ENCODE measurements at regions not wholly inside any gene's neighbourhood (a gene's known extent, or its start where the extent isn't known, plus 50 kb on each side); places are given as distances from the start of the nearest gene placed in this dataset.
"Not testable (repeated sequence)": the region's sequence is repeated elsewhere in the genome, so short reads cannot be mapped to it uniquely, and the experiment has no call there.

- DNase-seq (ENCODE audit: low read depth), result not testable (repeated sequence)
These were observed 495.8 kb downstream of the AACS start for GRCh38 chr12:125561008-125561407.

GRCh38 chr12:125564753-125565152 lies 499.5 kb downstream of the AACS start:
- no peak for DNase-seq (ENCODE audit: low read depth)

- no peak for DNase-seq (ENCODE audit: low read depth)
These were observed 502.3 kb downstream of the AACS start for GRCh38 chr12:125567581-125567980.

GRCh38 chr12:125568306-125568705 lies 503.1 kb downstream of the AACS start:
- no peak for DNase-seq (ENCODE audit: low read depth)

- no peak for DNase-seq (ENCODE audit: low read depth)
These were observed 508.0 kb downstream of the AACS start for GRCh38 chr12:125573271-125573670.

GRCh38 chr12:125577334-125577733 lies 512.1 kb downstream of the AACS start:
- DNase-seq (ENCODE audit: low read depth), result no peak

GRCh38 chr12:125579916-125580315 lies 514.7 kb downstream of the AACS start:
- no peak for DNase-seq (ENCODE audit: low read depth)

GRCh38 chr12:125583071-125583470 lies 517.8 kb downstream of the AACS start:
- no peak for DNase-seq (ENCODE audit: low read depth)

- DNase-seq (ENCODE audit: low read depth), result no peak
These were observed 521.2 kb downstream of the AACS start for GRCh38 chr12:125586441-125586840.

- DNase-seq (ENCODE audit: low read depth), result no peak
These were observed 528.0 kb downstream of the AACS start for GRCh38 chr12:125593269-125593668.

GRCh38 chr12:125604976-125605375 lies 539.7 kb downstream of the AACS start:
- no peak for DNase-seq (ENCODE audit: low read depth)

- no peak for DNase-seq (ENCODE audit: low read depth)
These were observed 541.1 kb downstream of the AACS start for GRCh38 chr12:125606312-125606711.

- no peak for DNase-seq (ENCODE audit: low read depth)
These were observed 545.1 kb downstream of the AACS start for GRCh38 chr12:125610292-125610691.

- no peak for DNase-seq (ENCODE audit: low read depth)
These were observed 545.7 kb downstream of the AACS start for GRCh38 chr12:125610971-125611370.

- no peak for DNase-seq (ENCODE audit: low read depth)
These were observed 548.8 kb downstream of the AACS start for GRCh38 chr12:125614058-125614457.

GRCh38 chr12:125619723-125620122 lies 554.5 kb downstream of the AACS start:
- no peak for DNase-seq (ENCODE audit: low read depth)

- DNase-seq (ENCODE audit: low read depth), result no peak
These were observed 568.5 kb downstream of the AACS start for GRCh38 chr12:125633686-125634085.

GRCh38 chr12:125634813-125635212 lies 569.6 kb downstream of the AACS start:
- DNase-seq (ENCODE audit: low read depth), result no peak

GRCh38 chr12:125639826-125640225 lies 574.6 kb downstream of the AACS start:
- no peak for DNase-seq (ENCODE audit: low read depth)

- no peak for DNase-seq (ENCODE audit: low read depth)
These were observed 577.8 kb downstream of the AACS start for GRCh38 chr12:125643055-125643454.

- no peak for DNase-seq (ENCODE audit: low read depth)
These were observed 580.5 kb downstream of the AACS start for GRCh38 chr12:125645724-125646123.

GRCh38 chr12:125650587-125650986 lies 585.4 kb downstream of the AACS start:
- no peak for DNase-seq (ENCODE audit: low read depth)

- no peak for DNase-seq (ENCODE audit: low read depth)
These were observed 586.4 kb downstream of the AACS start for GRCh38 chr12:125651625-125652024.

- no peak for DNase-seq (ENCODE audit: low read depth)
These were observed 587.4 kb downstream of the AACS start for GRCh38 chr12:125652681-125653080.

GRCh38 chr12:125657681-125658080 lies 592.4 kb downstream of the AACS start:
- no peak for DNase-seq (ENCODE audit: low read depth)
